Esophagus muscularis mucosa (tissue), 4 donors: ENCODE measurements at regions not wholly inside any gene's neighbourhood (a gene's known extent, or its start where the extent isn't known, plus 50 kb on each side); places are given as distances from the start of the nearest gene placed in this dataset.

ENCODE experiments used
- DNase-seq: peaks from one replicate; pipeline ENCODE4 v3.0.0-alpha.2; 2017; ENCODE audit errors: extremely low spot score
- H3K27ac ChIP-seq, 4 donors: fragments of 200-600 bp; sonication (generic); replicated peaks in 1 of 4; 1 replicate in 3 of 4; 2 replicates in 1 of 4; pipeline ENCODE4 v1.5.1; 2016 to 2019; ENCODE audit warnings: mild to moderate bottlenecking in 1 of 4
- H3K27me3 ChIP-seq, 4 donors: fragments of 200-600 bp; sonication (generic); one replicate each; pipeline versions ENCODE4 v1.5.1 to v1.6.0; 2016 to 2019
- H3K36me3 ChIP-seq, 4 donors: fragments of 200-600 bp; sonication (generic); one replicate each; pipeline ENCODE4 v1.5.1; 2016 to 2019
- H3K4me1 ChIP-seq, 4 donors: fragments of 200-600 bp; sonication (generic); one replicate each; pipeline ENCODE4 v1.5.1; 2016 to 2019
- H3K4me3 ChIP-seq, 4 donors: fragments of 200-600 bp; sonication (generic); 1 replicate in 2 of 4; 2 replicates in 2 of 4; pipeline ENCODE4 v1.5.1; 2016 to 2019; ENCODE audit warnings: mild to moderate bottlenecking in 4 of 4, moderate library complexity in 1 of 4
- H3K9me3 ChIP-seq, 4 donors: fragments of 200-600 bp; sonication (generic); 1 replicate in 3 of 4; 2 replicates in 1 of 4; pipeline ENCODE4 v1.5.1; 2016 to 2019
- EP300 ChIP-seq: sonication (generic); formaldehyde crosslinking; IDR thresholded peaks from one replicate; pipeline ENCODE4 v1.6.1; 2017; ENCODE audit warnings: antibody characterized with exemption
- POLR2A ChIP-seq: fragments of 450-650 bp; IDR thresholded peaks from one replicate; pipeline ENCODE4 v1.6.1; 2017; ENCODE audit warnings: antibody characterized with exemption, moderate library complexity, mild to moderate bottlenecking, low read depth
- POLR2AphosphoS5 ChIP-seq, 2 donors: sonication (generic); formaldehyde crosslinking; IDR thresholded peaks; one replicate each; pipeline ENCODE4 v1.6.1; 2017; ENCODE audit warnings: antibody characterized with exemption in 2 of 2
- WGBS: methylation state at CpG from one replicate; pipeline ENCODE4 v1.1.5; 2018; 5-methylcytosine and 5-hydroxymethylcytosine counted together
- intact Hi-C: fragments of 100-400 bp; cut with DNase I; formaldehyde crosslinking; loops from one replicate; pipeline ENCODE4 v1.15.1; 2023
- TF ChIP-seq, protein P1 (sequence below), 3 experiments: fragments of 200-600 bp in 2 of 3; fragments of 450-650 bp in 1 of 3; sonication (generic) in 2 of 3; IDR thresholded peaks; one replicate each; pipeline ENCODE4 v1.5.1; 2017 to 2019; ENCODE audit warnings: antibody characterized with exemption in 3 of 3, mild to moderate bottlenecking in 2 of 3, moderate library complexity in 1 of 3

GRCh38 chr7:10863476-10863875 lies 110.2 kb upstream of the PHF14 start:
- no peak for DNase-seq
- TF ChIP-seq EP300 (no peak), POLR2A (no peak)
- TF ChIP-seq, protein P1, sequence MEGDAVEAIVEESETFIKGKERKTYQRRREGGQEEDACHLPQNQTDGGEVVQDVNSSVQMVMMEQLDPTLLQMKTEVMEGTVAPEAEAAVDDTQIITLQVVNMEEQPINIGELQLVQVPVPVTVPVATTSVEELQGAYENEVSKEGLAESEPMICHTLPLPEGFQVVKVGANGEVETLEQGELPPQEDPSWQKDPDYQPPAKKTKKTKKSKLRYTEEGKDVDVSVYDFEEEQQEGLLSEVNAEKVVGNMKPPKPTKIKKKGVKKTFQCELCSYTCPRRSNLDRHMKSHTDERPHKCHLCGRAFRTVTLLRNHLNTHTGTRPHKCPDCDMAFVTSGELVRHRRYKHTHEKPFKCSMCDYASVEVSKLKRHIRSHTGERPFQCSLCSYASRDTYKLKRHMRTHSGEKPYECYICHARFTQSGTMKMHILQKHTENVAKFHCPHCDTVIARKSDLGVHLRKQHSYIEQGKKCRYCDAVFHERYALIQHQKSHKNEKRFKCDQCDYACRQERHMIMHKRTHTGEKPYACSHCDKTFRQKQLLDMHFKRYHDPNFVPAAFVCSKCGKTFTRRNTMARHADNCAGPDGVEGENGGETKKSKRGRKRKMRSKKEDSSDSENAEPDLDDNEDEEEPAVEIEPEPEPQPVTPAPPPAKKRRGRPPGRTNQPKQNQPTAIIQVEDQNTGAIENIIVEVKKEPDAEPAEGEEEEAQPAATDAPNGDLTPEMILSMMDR (IDR thresholded peaks at IDR 0.05), result no peak
- Histone ChIP-seq H3K4me1 (no peaks in the 10 kb centered on the region), H3K36me3 (no peaks in the 10 kb centered on the region), H3K27ac (no peak overlapping the region), H3K27me3 (no peaks in the 10 kb centered on the region), H3K4me3 (no peak overlapping the region), H3K9me3 (no peaks in the 10 kb centered on the region)
- WGBS, result 93% methylated on average over 7 of the region's 7 CpGs
- intact Hi-C loops, result no loop called here

DNA sequence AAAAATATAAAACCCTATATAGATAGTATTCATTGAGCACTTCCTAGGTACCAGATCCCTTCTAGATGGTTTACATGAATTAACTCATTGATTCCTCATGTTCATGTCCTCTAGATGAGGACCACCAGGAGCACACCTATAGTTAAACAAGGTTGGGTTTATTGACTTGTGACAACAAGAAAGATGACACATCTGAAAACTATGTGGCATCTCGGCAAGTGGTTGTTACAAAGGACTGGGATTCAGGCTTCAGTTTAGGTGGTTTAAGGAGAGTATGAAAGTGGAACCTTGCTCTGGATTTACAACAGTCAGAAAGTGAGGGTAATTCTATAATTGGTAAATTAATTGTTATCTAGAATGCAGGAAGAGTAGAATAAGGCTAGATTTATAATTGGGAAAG lies 99.0 kb upstream of the PHF14 start:
- no peak overlapping the region for H3K27ac ChIP-seq
- H3K4me3 ChIP-seq, result no peak overlapping the region
- TF ChIP-seq, protein P1 (IDR thresholded peaks at IDR 0.05), result no peak
- no peak for TF ChIP-seq POLR2AphosphoS5 (IDR thresholded peaks at IDR 0.05)
- TF ChIP-seq POLR2A, result no peak
- no peaks in the 10 kb centered on the region for H3K27me3 ChIP-seq
- H3K36me3 ChIP-seq, result no peaks in the 10 kb centered on the region
- 70% methylated on average over 1 of the region's 1 CpG for WGBS
- intact Hi-C loops, result no loop called here
- no peaks in the 10 kb centered on the region for H3K9me3 ChIP-seq
- no peak for DNase-seq
- no peaks in the 10 kb centered on the region for H3K4me1 ChIP-seq

- Histone ChIP-seq H3K9me3 (no peaks in the 10 kb centered on the region), H3K27me3 (no peaks in the 10 kb centered on the region), H3K4me1 (no peaks in the 10 kb centered on the region), H3K27ac (no peak overlapping the region), H3K36me3 (no peaks in the 10 kb centered on the region), H3K4me3 (no peak overlapping the region)
- TF ChIP-seq EP300 (no peak), POLR2AphosphoS5 (IDR thresholded peaks at IDR 0.05) (no peak), POLR2A (no peak)
- TF ChIP-seq, protein P1 (IDR thresholded peaks at IDR 0.05), result no peak
- DNase-seq, result no peak
- 89% methylated on average over 2 of the region's 2 CpGs for WGBS
- intact Hi-C loops, result no loop called here
These were observed 98.6 kb upstream of the PHF14 start for GRCh38 chr7:10875080-10875479.

GRCh38 chr7:10888861-10889260 lies 84.8 kb upstream of the PHF14 start:
- WGBS, result 93% methylated on average over 7 of the region's 7 CpGs
- Histone ChIP-seq H3K36me3 (no peaks in the 10 kb centered on the region), H3K27ac (no peak overlapping the region), H3K27me3 (no peaks in the 10 kb centered on the region), H3K4me1 (peaks cover 0 to 3% (median 1%) of the 10 kb centered on the region in 4 donors), H3K4me3 (no peak overlapping the region), H3K9me3 (no peaks in the 10 kb centered on the region)
- intact Hi-C loops, result no loop called here
- DNase-seq, result no peak
- TF ChIP-seq POLR2A, result no peak
- TF ChIP-seq POLR2AphosphoS5 (IDR thresholded peaks at IDR 0.05), result no peak
- TF ChIP-seq, protein P1 (IDR thresholded peaks at IDR 0.05), result no peak
- no peak for TF ChIP-seq EP300

GRCh38 chr7:10889266-10889898 lies 84.3 kb upstream of the PHF14 start:
- 69% methylated on average over 10 of the region's 10 CpGs for WGBS
- H3K36me3 ChIP-seq, result no peaks in the 10 kb centered on the region
- peaks cover 0 to 3% (median 1%) of the 10 kb centered on the region in 4 donors for H3K4me1 ChIP-seq
- DNase-seq, result no peak
- H3K27me3 ChIP-seq, result no peaks in the 10 kb centered on the region
- intact Hi-C loops, result no loop called here
- H3K9me3 ChIP-seq, result no peaks in the 10 kb centered on the region
- H3K27ac ChIP-seq, result no peak overlapping the region
- no peak overlapping the region for H3K4me3 ChIP-seq
- no peak for TF ChIP-seq POLR2AphosphoS5 (IDR thresholded peaks at IDR 0.05)
- no peak for TF ChIP-seq EP300
- TF ChIP-seq, protein P1 (IDR thresholded peaks at IDR 0.05), result peak; percentile 46 to 75 (median 54)
- no peak for TF ChIP-seq POLR2A
